IPS-18a (cell line): ENCODE measurements at regions not wholly inside any gene's neighbourhood (a gene's known extent, or its start where the extent isn't known, plus 50 kb on each side); places are given as distances from the start of the nearest gene placed in this dataset.

ENCODE experiments used
- H3K27ac ChIP-seq: one replicate; pipeline ENCODE4 v1.5.1; 2013; ENCODE audit warnings: low read length
- H3K27me3 ChIP-seq: one replicate; pipeline ENCODE4 v1.6.1; 2013; ENCODE audit warnings: mild to moderate bottlenecking, low read length; ENCODE audit not compliant: control insufficient read depth, insufficient read depth
- H3K36me3 ChIP-seq: one replicate; pipeline ENCODE4 v1.6.1; 2013; ENCODE audit warnings: low read depth, low read length; ENCODE audit not compliant: control insufficient read depth
- H3K4me1 ChIP-seq: one replicate; pipeline ENCODE4 v1.6.1; 2013; ENCODE audit warnings: low read depth, low read length; ENCODE audit not compliant: control insufficient read depth
- H3K4me3 ChIP-seq: one replicate; pipeline ENCODE4 v1.5.1; 2013; ENCODE audit warnings: low read length
- H3K9ac ChIP-seq: one replicate; pipeline ENCODE4 v1.6.1; 2013; ENCODE audit warnings: mild to moderate bottlenecking, low read length, moderate library complexity
- H3K9me3 ChIP-seq: one replicate; pipeline ENCODE4 v1.6.1; 2013; ENCODE audit warnings: low read depth, low read length; ENCODE audit not compliant: control insufficient read depth

GRCh38 chr3:153734777-153735551, 386.2 kb upstream of the ARHGEF26 start:
- peaks cover 6% of the 10 kb centered on the region for H3K9me3 ChIP-seq
- no peaks in the 10 kb centered on the region for H3K27me3 ChIP-seq
- H3K4me3 ChIP-seq: no peak overlapping the region
- H3K4me1 ChIP-seq: no peaks in the 10 kb centered on the region
- H3K27ac ChIP-seq: no peak overlapping the region
- no peak overlapping the region for H3K9ac ChIP-seq
- H3K36me3 ChIP-seq: no peaks in the 10 kb centered on the region

GRCh38 chr3:153740109-153740508, 381.1 kb upstream of the ARHGEF26 start:
- Histone ChIP-seq H3K9ac (no peak overlapping the region), H3K9me3 (no peaks in the 10 kb centered on the region), H3K27ac (no peak overlapping the region), H3K27me3 (no peaks in the 10 kb centered on the region), H3K36me3 (no peaks in the 10 kb centered on the region), H3K4me1 (no peaks in the 10 kb centered on the region), H3K4me3 (no peak overlapping the region)

- Histone ChIP-seq H3K9me3 (no peaks in the 10 kb centered on the region), H3K36me3 (no peaks in the 10 kb centered on the region), H3K9ac (no peak overlapping the region), H3K27me3 (no peaks in the 10 kb centered on the region), H3K4me1 (no peaks in the 10 kb centered on the region), H3K27ac (no peak overlapping the region), H3K4me3 (no peak overlapping the region)
Measured at GRCh38 chr3:153744889-153745288, 376.3 kb upstream of the ARHGEF26 start.

GRCh38 chr3:153746211-153746610, 375.0 kb upstream of the ARHGEF26 start:
- H3K36me3 ChIP-seq: no peaks in the 10 kb centered on the region
- no peaks in the 10 kb centered on the region for H3K4me1 ChIP-seq
- H3K9ac ChIP-seq: no peak overlapping the region
- no peak overlapping the region for H3K27ac ChIP-seq
- H3K9me3 ChIP-seq: no peaks in the 10 kb centered on the region
- no peaks in the 10 kb centered on the region for H3K27me3 ChIP-seq
- H3K4me3 ChIP-seq: no peak overlapping the region

GRCh38 chr3:153749070-153749610, 372.1 kb upstream of the ARHGEF26 start:
- peaks cover 3% of the 10 kb centered on the region for H3K4me1 ChIP-seq
- H3K9me3 ChIP-seq: no peaks in the 10 kb centered on the region
- H3K36me3 ChIP-seq: no peaks in the 10 kb centered on the region
- H3K27ac ChIP-seq: no peak overlapping the region
- H3K4me3 ChIP-seq: no peak overlapping the region
- no peaks in the 10 kb centered on the region for H3K27me3 ChIP-seq
- no peak overlapping the region for H3K9ac ChIP-seq

GRCh38 chr3:153752405-153753027, 368.7 kb upstream of the ARHGEF26 start:
- Histone ChIP-seq H3K9ac (no peak overlapping the region), H3K4me1 (peaks cover 3% of the 10 kb centered on the region), H3K27me3 (no peaks in the 10 kb centered on the region), H3K9me3 (no peaks in the 10 kb centered on the region), H3K4me3 (no peak overlapping the region), H3K36me3 (no peaks in the 10 kb centered on the region), H3K27ac (no peak overlapping the region)

GRCh38 chr3:153753035-153753434, 368.2 kb upstream of the ARHGEF26 start:
- H3K27ac ChIP-seq: no peak overlapping the region

GRCh38 chr3:153756816-153757215, 364.4 kb upstream of the ARHGEF26 start:
- no peak overlapping the region for H3K9ac ChIP-seq
- H3K36me3 ChIP-seq: no peaks in the 10 kb centered on the region
- no peak overlapping the region for H3K27ac ChIP-seq
- peaks cover 3% of the 10 kb centered on the region for H3K4me1 ChIP-seq
- H3K9me3 ChIP-seq: no peaks in the 10 kb centered on the region
- H3K4me3 ChIP-seq: no peak overlapping the region
- H3K27me3 ChIP-seq: no peaks in the 10 kb centered on the region

More at GRCh38 chr3:153753035-153753434, 368.2 kb upstream of the ARHGEF26 start:
- peaks cover 3% of the 10 kb centered on the region for H3K4me1 ChIP-seq
- no peaks in the 10 kb centered on the region for H3K9me3 ChIP-seq
- no peaks in the 10 kb centered on the region for H3K36me3 ChIP-seq
- H3K27me3 ChIP-seq: no peaks in the 10 kb centered on the region
- H3K4me3 ChIP-seq: no peak overlapping the region
- H3K9ac ChIP-seq: no peak overlapping the region

GRCh38 chr3:153757839-153758238, 363.4 kb upstream of the ARHGEF26 start:
- peaks cover under 1% of the 10 kb centered on the region for H3K4me1 ChIP-seq
- H3K9me3 ChIP-seq: no peaks in the 10 kb centered on the region
- H3K9ac ChIP-seq: no peak overlapping the region
- H3K36me3 ChIP-seq: no peaks in the 10 kb centered on the region
- no peak overlapping the region for H3K27ac ChIP-seq
- no peak overlapping the region for H3K4me3 ChIP-seq
- H3K27me3 ChIP-seq: no peaks in the 10 kb centered on the region

GRCh38 chr3:153760948-153761347, 360.2 kb upstream of the ARHGEF26 start:
- no peak overlapping the region for H3K4me3 ChIP-seq
- no peaks in the 10 kb centered on the region for H3K4me1 ChIP-seq
- H3K27me3 ChIP-seq: no peaks in the 10 kb centered on the region
- no peaks in the 10 kb centered on the region for H3K9me3 ChIP-seq
- H3K36me3 ChIP-seq: no peaks in the 10 kb centered on the region
- no peak overlapping the region for H3K27ac ChIP-seq
- no peak overlapping the region for H3K9ac ChIP-seq

GRCh38 chr3:153762411-153763235, 358.6 kb upstream of the ARHGEF26 start:
- no peaks in the 10 kb centered on the region for H3K27me3 ChIP-seq
- H3K4me1 ChIP-seq: no peaks in the 10 kb centered on the region
- H3K9ac ChIP-seq: no peak overlapping the region
- H3K4me3 ChIP-seq: no peak overlapping the region
- H3K36me3 ChIP-seq: no peaks in the 10 kb centered on the region
- H3K9me3 ChIP-seq: no peaks in the 10 kb centered on the region
- H3K27ac ChIP-seq: no peak overlapping the region
